Adrenal gland (tissue), 9 donors: ENCODE measurements at regions not wholly inside any gene's neighbourhood (a gene's known extent, or its start where the extent isn't known, plus 50 kb on each side); places are given as distances from the start of the nearest gene placed in this dataset.

Source experiments
- DNase-seq, 7 donors: peaks; one replicate each; pipeline ENCODE4 v3.0.0-alpha.2; 2019 to 2020
- H3K27ac ChIP-seq, 5 donors: fragments of 200-600 bp; sonication (generic) in 4 of 5; 1 replicate in 3 of 5; 2 replicates in 2 of 5; pipeline versions ENCODE4 v1.5.1 to v1.8.0; 2016 to 2020; ENCODE audit warnings: mild to moderate bottlenecking in 1 of 5
- H3K27me3 ChIP-seq: fragments of 200-600 bp; 2 replicates; pipeline ENCODE4 v1.8.0; 2021
- H3K36me3 ChIP-seq, 2 donors: fragments of 200-600 bp; replicated peaks in 1 of 2; 1 replicate in 1 of 2; 2 replicates in 1 of 2; pipeline versions ENCODE4 v1.5.1 to v1.8.0; 2018 to 2022
- H3K4me1 ChIP-seq, 2 donors: fragments of 200-600 bp; replicated peaks in 1 of 2; 1 replicate in 1 of 2; 2 replicates in 1 of 2; pipeline versions ENCODE4 v1.5.1 to v1.8.0; 2018 to 2021
- H3K4me3 ChIP-seq, 4 donors: fragments of 200-600 bp; sonication (generic) in 3 of 4; one replicate each; pipeline ENCODE4 v1.5.1; 2016 to 2018
- H3K9me3 ChIP-seq, 3 donors: fragments of 200-600 bp; sonication (generic) in 1 of 3; replicated peaks in 1 of 3; 1 replicate in 2 of 3; 2 replicates in 1 of 3; pipeline versions ENCODE4 v1.5.1 to v1.8.0; 2016 to 2021
- CTCF ChIP-seq, 6 experiments: fragments of 450-650 bp in 4 of 6; fragments of 200-600 bp in 2 of 6; sonication (generic) in 1 of 6; IDR thresholded peaks; 1 replicate in 5 of 6; 2 replicates in 1 of 6; pipeline versions ENCODE4 v1.5.1 to v1.8.0; 2016 to 2021; ENCODE audit warnings: antibody characterized with exemption in 6 of 6, mild to moderate bottlenecking in 2 of 6, moderate library complexity in 1 of 6
- POLR2A ChIP-seq, 2 donors: fragments of 450-650 bp; IDR thresholded peaks; one replicate each; pipeline ENCODE4 v1.6.1; 2017; ENCODE audit warnings: antibody characterized with exemption in 2 of 2, mild to moderate bottlenecking in 2 of 2, moderate library complexity in 1 of 2
- WGBS, 4 donors: extraction: QIAGEN DNeasy Blood & Tissue Kit in 2 of 4; methylation state at CpG; one replicate each; pipeline versions ENCODE4 v1.1.5 to v1.1.7; 2013 to 2017; 5-methylcytosine and 5-hydroxymethylcytosine counted together
- intact Hi-C, 2 donors: fragments of 100-400 bp; cut with DNase I; formaldehyde crosslinking; loops; one replicate each; pipeline versions ENCODE4 v1.14.1 to v1.15.0; 2022 to 2023
- donor health status: healthy with polysubstance abuse.
- donor health status: Bipolar disorder and iron deficiency.
- donor health status: DM: yes; HTN: yes; CAD: no.
- donor health status: DM: no; HTN: no; CAD: no.
- donor health status: DM: no; HTN: no; CAD: no.

GRCh38 chr12:74641262-74641661, 103.6 kb downstream of the ATXN7L3B start:
- 74 to 96% (median 87%) methylated on average over 2 of the region's 2 CpGs for WGBS, 4 donors
- TF ChIP-seq CTCF (IDR thresholded peaks at IDR 0.05) (no peak), POLR2A (IDR thresholded peaks at IDR 0.05) (no peak)
- intact Hi-C loops = no loop called here

GRCh38 chr12:74641694-74642093, 104.1 kb downstream of the ATXN7L3B start:
- TF ChIP-seq CTCF (IDR thresholded peaks at IDR 0.05) = no peak
- no peak for TF ChIP-seq POLR2A (IDR thresholded peaks at IDR 0.05)
- Histone ChIP-seq H3K4me1 (no peaks in the 10 kb centered on the region), H3K27ac (no peak overlapping the region), H3K9me3 (no peaks in the 10 kb centered on the region), H3K4me3 (no peak overlapping the region), H3K27me3 (no peaks in the 10 kb centered on the region), H3K36me3 (no peaks in the 10 kb centered on the region)
- intact Hi-C loops = no loop called here
- 44 to 60% (median 50%) methylated on average over 2 of the region's 2 CpGs for WGBS, 4 donors
- DNase-seq = no peak

More at GRCh38 chr12:74641262-74641661, 103.6 kb downstream of the ATXN7L3B start:
- H3K4me1 ChIP-seq = no peaks in the 10 kb centered on the region
- no peak overlapping the region for H3K4me3 ChIP-seq
- DNase-seq = no peak
- H3K27me3 ChIP-seq = no peaks in the 10 kb centered on the region
- no peak overlapping the region for H3K27ac ChIP-seq
- H3K9me3 ChIP-seq = no peaks in the 10 kb centered on the region
- no peaks in the 10 kb centered on the region for H3K36me3 ChIP-seq

- intact Hi-C loops = no loop called here
- H3K4me1 ChIP-seq = no peaks in the 10 kb centered on the region
- no peaks in the 10 kb centered on the region for H3K36me3 ChIP-seq
- no peak overlapping the region for H3K4me3 ChIP-seq
- TF ChIP-seq POLR2A (IDR thresholded peaks at IDR 0.05) (no peak), CTCF (IDR thresholded peaks at IDR 0.05) (no peak)
- WGBS, 4 donors = 50 to 68% (median 56%) methylated on average over 1 of the region's 1 CpG
- no peaks in the 10 kb centered on the region for H3K9me3 ChIP-seq
- no peak for DNase-seq
- H3K27me3 ChIP-seq = no peaks in the 10 kb centered on the region
- H3K27ac ChIP-seq = no peak overlapping the region
Observed at GRCh38 chr12:74644681-74645080, 107.0 kb downstream of the ATXN7L3B start.

- WGBS, 4 donors = 20 to 31% (median 29%) methylated on average over 1 of the region's 1 CpG
Observed at GRCh38 chr12:74646831-74647230, 109.2 kb downstream of the ATXN7L3B start.

More at GRCh38 chr12:74646831-74647230, 109.2 kb downstream of the ATXN7L3B start:
- intact Hi-C loops = no loop called here
- no peaks in the 10 kb centered on the region for H3K36me3 ChIP-seq
- no peaks in the 10 kb centered on the region for H3K9me3 ChIP-seq
- no peak overlapping the region for H3K4me3 ChIP-seq
- TF ChIP-seq CTCF (IDR thresholded peaks at IDR 0.05) = peak in 1 of 6 experiments; percentile 22
- TF ChIP-seq POLR2A (IDR thresholded peaks at IDR 0.05) = no peak
- H3K27me3 ChIP-seq = no peaks in the 10 kb centered on the region
- H3K4me1 ChIP-seq = no peaks in the 10 kb centered on the region
- H3K27ac ChIP-seq = no peak overlapping the region
- DNase-seq = no peak
